Choroid plexus epithelial cell (primary cell): ENCODE measurements at regions not wholly inside any gene's neighbourhood (a gene's known extent, or its start where the extent isn't known, plus 50 kb on each side); places are given as distances from the start of the nearest gene placed in this dataset.
A peak's percentile ranks its signal among the peaks of the same experiment; 100 is the strongest.

Experiments used
- DNase-seq: peaks from one replicate; pipeline ENCODE4 v3.0.0-alpha.2; 2010; ENCODE audit warnings: low read depth
- H3K4me3 ChIP-seq: 2 replicates; pipeline ENCODE4 v1.5.1; 2011; ENCODE audit warnings: low read depth, mild to moderate bottlenecking, control low read depth, low read length, moderate library complexity
- CTCF ChIP-seq: conservative IDR thresholded peaks from 2 replicates; pipeline ENCODE4 v1.5.1; 2011; ENCODE audit warnings: low read depth, mild to moderate bottlenecking, control low read depth, inconsistent platforms, low read length, moderate library complexity

- H3K4me3 ChIP-seq: no peak overlapping the region
- no peak for DNase-seq
- no peak for TF ChIP-seq CTCF
Observed at GRCh38 chr1:55456971-55457370, 241.8 kb upstream of the USP24 start.

GRCh38 chr1:55448261-55448660 is 233.1 kb upstream of the USP24 start:
- DNase-seq: no peak
- no peak overlapping the region for H3K4me3 ChIP-seq
- no peak for TF ChIP-seq CTCF

GRCh38 chr1:55447488-55447887 is 232.3 kb upstream of the USP24 start:
- TF ChIP-seq CTCF: no peak
- DNase-seq: peak; percentile 28
- H3K4me3 ChIP-seq: no peak overlapping the region

GRCh38 chr1:55446351-55446750 is 231.2 kb upstream of the USP24 start:
- DNase-seq: peak; percentile 41
- H3K4me3 ChIP-seq: no peak overlapping the region
- no peak for TF ChIP-seq CTCF

- H3K4me3 ChIP-seq: no peak overlapping the region
- no peak for TF ChIP-seq CTCF
- no peak for DNase-seq
Observed at GRCh38 chr1:55445416-55445815, 230.3 kb upstream of the USP24 start.

GRCh38 chr1:55444667-55445066 is 229.5 kb upstream of the USP24 start:
- DNase-seq: no peak
- no peak overlapping the region for H3K4me3 ChIP-seq
- TF ChIP-seq CTCF: no peak

GRCh38 chr1:55443175-55443915 is 228.2 kb upstream of the USP24 start:
- no peak for TF ChIP-seq CTCF
- H3K4me3 ChIP-seq: no peak overlapping the region
- peak; percentile 96 for DNase-seq
